H9 (cell line): ENCODE measurements at regions not wholly inside any gene's neighbourhood (a gene's known extent, or its start where the extent isn't known, plus 50 kb on each side); places are given as distances from the start of the nearest gene placed in this dataset.

Experiments used
- DNase-seq: peaks from one replicate; pipeline ENCODE4 v3.0.0-alpha.2; 2017
- H2AFZ ChIP-seq: one replicate; pipeline ENCODE4 v1.6.1; 2013; ENCODE audit warnings: mild to moderate bottlenecking, low read length, control low read depth, moderate library complexity
- H2AK5ac ChIP-seq: 2 replicates; pipeline ENCODE4 v1.6.1; 2013; ENCODE audit warnings: low read length, control low read depth, mixed read lengths; ENCODE audit not compliant: insufficient read length
- H2BK120ac ChIP-seq: one replicate; pipeline ENCODE4 v1.6.1; 2013; ENCODE audit warnings: low read depth, mild to moderate bottlenecking, low read length, control low read depth, inconsistent platforms; ENCODE audit not compliant: poor library complexity, severe bottlenecking
- H2BK12ac ChIP-seq: 2 replicates; pipeline ENCODE4 v1.6.1; 2013; ENCODE audit warnings: low read length, control low read depth, mixed read lengths, low read depth; ENCODE audit not compliant: insufficient read length
- H2BK15ac ChIP-seq: 2 replicates; pipeline ENCODE4 v1.6.1; 2013; ENCODE audit warnings: low read depth, low read length, control low read depth
- H2BK20ac ChIP-seq: one replicate; pipeline ENCODE4 v1.6.1; 2013; ENCODE audit warnings: low read depth, mild to moderate bottlenecking, low read length, control low read depth, inconsistent platforms; ENCODE audit not compliant: poor library complexity, severe bottlenecking
- H2BK5ac ChIP-seq: 2 replicates; pipeline ENCODE4 v1.6.1; 2013; ENCODE audit warnings: low read length, control low read depth, mixed read lengths; ENCODE audit not compliant: insufficient read length
- H3K14ac ChIP-seq: 2 replicates; pipeline ENCODE4 v1.6.1; 2013; ENCODE audit warnings: low read length, control low read depth; ENCODE audit not compliant: insufficient read depth
- H3K18ac ChIP-seq: 2 replicates; pipeline ENCODE4 v1.6.1; 2013; ENCODE audit warnings: low read depth, mild to moderate bottlenecking, mixed read lengths, low read length, control low read depth; ENCODE audit not compliant: insufficient read length
- H3K23ac ChIP-seq: 2 replicates; pipeline ENCODE4 v1.6.1; 2013; ENCODE audit warnings: low read length, control low read depth, mixed read lengths, low read depth; ENCODE audit not compliant: insufficient read length
- H3K23me2 ChIP-seq: 2 replicates; pipeline ENCODE4 v1.6.1; 2013; ENCODE audit warnings: low read depth, mild to moderate bottlenecking, mixed read lengths, low read length, control low read depth; ENCODE audit not compliant: insufficient read length, poor library complexity, severe bottlenecking
- H3K27ac ChIP-seq: 2 replicates; pipeline ENCODE4 v1.5.1; 2013; ENCODE audit warnings: low read length, control low read depth, mixed read lengths, low read depth; ENCODE audit not compliant: insufficient read length
- H3K27me3 ChIP-seq: 2 replicates; pipeline ENCODE4 v1.6.1; 2013; ENCODE audit warnings: low read length, control low read depth, inconsistent platforms; ENCODE audit not compliant: insufficient read depth
- H3K4ac ChIP-seq: 2 replicates; pipeline ENCODE4 v1.6.1; 2013; ENCODE audit warnings: low read depth, mild to moderate bottlenecking, control low read depth, inconsistent platforms, low read length, moderate library complexity
- H3K4me1 ChIP-seq: 2 replicates; pipeline ENCODE4 v1.6.1; 2013; ENCODE audit warnings: low read length, control low read depth, inconsistent platforms; ENCODE audit not compliant: insufficient read depth
- H3K4me2 ChIP-seq: 2 replicates; pipeline ENCODE4 v1.6.1; 2013; ENCODE audit warnings: low read length, control low read depth, mixed read lengths; ENCODE audit not compliant: insufficient read length, insufficient read depth
- H3K56ac ChIP-seq: 2 replicates; pipeline ENCODE4 v1.6.1; 2013; ENCODE audit warnings: low read depth, mild to moderate bottlenecking, mixed read lengths, low read length, control low read depth; ENCODE audit not compliant: insufficient read length
- H3K79me1 ChIP-seq: 2 replicates; pipeline ENCODE4 v1.6.1; 2013; ENCODE audit warnings: low read depth, mild to moderate bottlenecking, moderate library complexity, low read length, control low read depth, inconsistent platforms; ENCODE audit not compliant: insufficient read depth, poor library complexity, severe bottlenecking
- H3K79me2 ChIP-seq: 2 replicates; pipeline ENCODE4 v1.6.1; 2013; ENCODE audit warnings: low read length, control low read depth, inconsistent platforms; ENCODE audit not compliant: insufficient read depth
- H3K9ac ChIP-seq: 2 replicates; pipeline ENCODE4 v1.6.1; 2013; ENCODE audit warnings: low read length, control low read depth, mixed read lengths; ENCODE audit not compliant: insufficient read length; ENCODE audit errors: extremely low read depth
- H3K9me3 ChIP-seq: one replicate; pipeline ENCODE4 v1.6.1; 2013; ENCODE audit warnings: low read depth, low read length, inconsistent platforms; ENCODE audit not compliant: control insufficient read depth
- H3T11ph ChIP-seq: one replicate; pipeline ENCODE4 v1.6.1; 2013; ENCODE audit warnings: mild to moderate bottlenecking, low read length, control low read depth, inconsistent platforms
- H4K20me1 ChIP-seq: one replicate; pipeline ENCODE4 v1.6.1; 2013; ENCODE audit not compliant: control insufficient read depth, insufficient read length, insufficient read depth
- H4K5ac ChIP-seq: 2 replicates; pipeline ENCODE4 v1.6.1; 2013; ENCODE audit warnings: low read depth, mild to moderate bottlenecking, mixed read lengths, low read length, control low read depth; ENCODE audit not compliant: insufficient read length
- H4K8ac ChIP-seq: replicated peaks from 2 replicates; pipeline ENCODE4 v1.6.1; 2013; ENCODE audit warnings: low read length, control low read depth, mixed read lengths, low read depth; ENCODE audit not compliant: insufficient read length
- H4K91ac ChIP-seq: 2 replicates; pipeline ENCODE4 v1.6.1; 2013; ENCODE audit warnings: low read depth, mild to moderate bottlenecking, moderate library complexity, mixed read lengths, low read length, control low read depth; ENCODE audit not compliant: insufficient read length
- H3K27ac Mint-ChIP-seq, 3 experiments: 2 replicates in 2 of 3; 3 replicates in 1 of 3; pipeline ENCODE4 v1.8.0; 2020 to 2021; ENCODE audit warnings: mixed read lengths in 3 of 3, mild to moderate bottlenecking in 1 of 3, moderate library complexity in 1 of 3
- H3K27me3 Mint-ChIP-seq: 2 replicates; pipeline ENCODE4 v1.8.0; 2021; ENCODE audit warnings: low read depth, mild to moderate bottlenecking, moderate library complexity, mixed read lengths
- H3K36me3 Mint-ChIP-seq, 3 experiments: 2 replicates in 2 of 3; 3 replicates in 1 of 3; pipeline ENCODE4 v1.8.0; 2020 to 2021; ENCODE audit warnings: low read depth in 3 of 3, mixed read lengths in 3 of 3; ENCODE audit not compliant: insufficient read depth in 1 of 3
- H3K4me1 Mint-ChIP-seq, 2 experiments: 2 replicates each; pipeline ENCODE4 v1.8.0; 2020; ENCODE audit warnings: mixed read lengths in 2 of 2
- H3K4me3 Mint-ChIP-seq, 2 experiments: 2 replicates in 1 of 2; 3 replicates in 1 of 2; pipeline ENCODE4 v1.8.0; 2020 to 2021; ENCODE audit warnings: mild to moderate bottlenecking in 2 of 2, mixed read lengths in 2 of 2, moderate library complexity in 1 of 2
- H3K9me3 Mint-ChIP-seq, 2 experiments: 2 replicates in 1 of 2; 3 replicates in 1 of 2; pipeline ENCODE4 v1.8.0; 2020; ENCODE audit warnings: mild to moderate bottlenecking in 2 of 2, mixed read lengths in 2 of 2, moderate library complexity in 1 of 2
- CTCF ChIP-seq: fragments of 200-600 bp; sonication (generic); conservative IDR thresholded peaks from 3 replicates; pipeline ENCODE4 v1.8.0; 2021; ENCODE audit warnings: antibody characterized with exemption, mild to moderate bottlenecking

- H2BK20ac ChIP-seq, result no peak overlapping the region
- no peak overlapping the region for H3K27ac ChIP-seq
- no peak overlapping the region for H3K9ac ChIP-seq
- H4K20me1 ChIP-seq, result no peaks in the 10 kb centered on the region
- H3K79me1 ChIP-seq, result no peaks in the 10 kb centered on the region
- Mint-ChIP-seq H3K9me3 (no peaks in the 10 kb centered on the region; a peak in 1 of 5 replicates), H3K27me3 (no peaks in the 10 kb centered on the region; the same call in 1 of the 2 replicates), H3K36me3 (no peaks in the 10 kb centered on the region), H3K4me1 (peaks cover 7% of the 10 kb centered on the region in 2 experiments), H3K27ac (no peak overlapping the region), H3K4me3 (no peak overlapping the region)
- no peak overlapping the region for H4K5ac ChIP-seq
- DNase-seq, result no peak
- no peak overlapping the region for H2BK15ac ChIP-seq
- no peak overlapping the region for H3K56ac ChIP-seq
- H3T11ph ChIP-seq, result no peak overlapping the region
- no peak overlapping the region for H2BK120ac ChIP-seq
- no peak overlapping the region for H2AFZ ChIP-seq
- H3K14ac ChIP-seq, result no peak overlapping the region
- no peak overlapping the region for H3K4ac ChIP-seq
- no peaks in the 10 kb centered on the region for H3K4me1 ChIP-seq
- no peaks in the 10 kb centered on the region for H3K23me2 ChIP-seq
- TF ChIP-seq CTCF, result no peak
- H3K27me3 ChIP-seq, result no peaks in the 10 kb centered on the region
- no peak overlapping the region for H2BK5ac ChIP-seq
- no peak overlapping the region for H3K18ac ChIP-seq
- no peaks in the 10 kb centered on the region for H3K9me3 ChIP-seq
- no peak overlapping the region for H4K8ac ChIP-seq
- no peaks in the 10 kb centered on the region for H3K79me2 ChIP-seq
- H4K91ac ChIP-seq, result no peak overlapping the region
- H2AK5ac ChIP-seq, result no peak overlapping the region
- no peak overlapping the region for H2BK12ac ChIP-seq
- no peak overlapping the region for H3K4me2 ChIP-seq
- no peak overlapping the region for H3K23ac ChIP-seq
Measured at GRCh38 chr1:219294251-219294650, 120.6 kb downstream of the LYPLAL1 start.
